GM08714 (cell line): ENCODE measurements at regions not wholly inside any gene's neighbourhood (a gene's known extent, or its start where the extent isn't known, plus 50 kb on each side); places are given as distances from the start of the nearest gene placed in this dataset.

ENCODE experiments used
- H3K4me3 ChIP-seq: fragments of 200-500 bp; sonication (Bioruptor generic); 2 replicates; pipeline ENCODE4 v1.5.1; 2014; ENCODE audit warnings: mild to moderate bottlenecking, low read length, inconsistent platforms
- ZNF274 ChIP-seq: IDR thresholded peaks from 2 replicates; pipeline ENCODE4 v1.6.1; 2012; ENCODE audit warnings: mild to moderate bottlenecking, low read depth, low read length

DNA sequence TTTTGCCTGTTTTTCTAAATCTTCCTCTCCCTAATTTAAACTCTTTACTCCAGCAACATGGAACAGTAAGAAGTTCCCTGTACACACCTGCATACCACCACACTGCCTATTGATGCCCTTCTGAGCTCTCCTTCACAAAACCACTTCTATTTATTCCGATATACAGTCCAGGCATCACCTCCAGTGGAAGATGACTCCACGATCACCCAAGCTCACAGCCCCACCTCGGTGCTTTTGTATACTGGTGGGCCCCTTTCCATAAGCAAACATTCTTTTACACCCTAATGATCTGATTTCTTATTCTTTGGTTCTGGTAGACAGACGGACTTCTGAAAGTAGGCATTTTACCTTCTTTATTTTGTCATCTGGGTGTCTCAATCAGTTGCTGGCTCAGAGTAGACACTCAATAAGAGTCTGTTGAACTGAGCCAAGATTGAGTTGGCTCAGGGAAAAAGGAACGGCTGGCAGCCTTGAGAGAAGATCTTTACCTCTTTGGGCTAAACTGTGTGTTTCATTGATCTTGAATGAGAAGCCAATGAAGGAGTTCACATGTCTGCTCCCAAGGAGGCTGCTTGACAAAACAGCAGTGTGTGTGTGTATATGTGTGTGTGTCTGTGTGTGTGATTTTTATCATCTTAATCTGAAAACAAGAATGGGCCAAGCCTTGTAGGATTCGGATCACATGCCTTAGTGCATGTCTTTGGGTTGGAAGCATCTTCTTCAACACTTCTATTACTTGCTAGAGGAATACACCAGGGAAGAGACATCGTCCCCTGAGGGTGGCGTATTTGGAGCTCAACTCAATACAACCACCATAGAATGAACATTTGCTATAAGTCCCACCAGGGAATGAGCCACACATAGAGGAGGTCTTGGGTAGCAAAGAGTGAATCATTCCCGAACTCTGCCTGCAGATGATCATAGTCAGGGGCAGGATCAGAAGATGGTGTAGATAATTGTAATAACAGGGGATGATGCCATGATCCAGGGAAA lies 341.8 kb downstream of the CYRIA start:
- TF ChIP-seq ZNF274 = no peak
- no peak overlapping the region for H3K4me3 ChIP-seq

- no peak overlapping the region for H3K4me3 ChIP-seq
- no peak for TF ChIP-seq ZNF274
These were observed 342.5 kb downstream of the CYRIA start for GRCh38 chr2:16323126-16323520.

DNA sequence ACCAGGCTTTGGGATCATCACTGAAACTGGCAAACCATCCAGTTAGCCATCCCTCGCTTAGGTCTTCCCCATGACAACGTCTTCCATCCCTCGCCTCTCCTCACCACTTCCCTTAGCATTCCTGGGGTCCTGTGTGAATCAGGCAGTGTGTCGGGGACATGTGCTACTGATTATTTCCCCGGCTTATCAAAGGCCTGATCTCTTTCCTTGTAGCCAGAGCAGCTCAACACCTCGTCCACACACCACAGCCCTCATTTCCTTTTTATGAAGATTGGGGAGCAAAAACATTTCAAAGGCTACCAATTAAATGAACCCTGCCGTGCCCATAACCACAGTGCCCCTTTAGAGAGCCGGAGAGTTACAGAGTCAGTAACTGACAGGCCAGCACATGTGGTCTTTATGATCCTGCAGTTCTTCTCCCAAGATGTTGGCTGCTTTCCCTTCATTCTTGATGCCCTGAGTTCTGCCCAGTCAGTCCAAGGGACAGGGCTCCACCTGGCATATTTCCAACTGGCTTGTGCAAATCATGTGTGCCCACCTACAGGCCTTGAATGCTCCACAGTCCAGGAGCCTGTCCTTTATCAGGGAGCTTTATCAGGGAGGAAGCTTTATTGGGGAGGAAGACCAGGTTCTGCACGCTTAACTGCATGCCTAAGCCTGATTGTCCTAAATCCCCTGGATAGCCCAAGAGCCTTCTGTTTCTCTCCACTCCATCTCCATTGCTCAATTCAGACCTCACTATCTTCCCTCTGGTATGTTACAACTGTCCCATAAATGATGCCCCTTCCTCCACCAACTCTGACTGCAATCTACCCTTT lies 343.1 kb downstream of the CYRIA start:
- no peak overlapping the region for H3K4me3 ChIP-seq
- TF ChIP-seq ZNF274 = no peak

- no peak overlapping the region for H3K4me3 ChIP-seq
- TF ChIP-seq ZNF274 = no peak
These were observed 343.8 kb downstream of the CYRIA start for GRCh38 chr2:16321872-16322271.

DNA sequence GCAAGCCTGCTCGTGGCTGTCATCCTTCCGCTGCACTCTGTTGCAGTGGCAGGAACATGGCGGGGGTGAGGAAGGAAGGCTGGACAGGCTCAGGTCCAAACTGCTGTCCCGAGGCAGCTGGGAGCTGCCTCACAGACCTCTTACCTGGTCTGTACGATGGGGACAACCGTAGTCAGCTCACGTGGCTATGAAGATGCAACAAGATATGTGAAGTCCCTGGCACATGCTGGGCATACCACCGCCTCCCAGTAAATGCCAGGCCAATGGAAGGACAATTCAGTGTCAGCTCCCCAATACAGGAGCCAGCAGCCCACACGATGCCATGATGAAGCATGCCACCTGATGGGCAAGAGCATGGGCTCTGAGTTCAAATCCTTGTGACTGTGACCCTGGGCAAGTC lies 344.4 kb downstream of the CYRIA start:
- H3K4me3 ChIP-seq = no peak overlapping the region
- no peak for TF ChIP-seq ZNF274

- TF ChIP-seq ZNF274 = no peak
- no peak overlapping the region for H3K4me3 ChIP-seq
These were observed 344.9 kb downstream of the CYRIA start for GRCh38 chr2:16320716-16321115.

GRCh38 chr2:16319551-16320121 lies 346.0 kb downstream of the CYRIA start:
- no peak for TF ChIP-seq ZNF274
- H3K4me3 ChIP-seq = no peak overlapping the region

GRCh38 chr2:16318474-16319195 lies 347.0 kb downstream of the CYRIA start:
- TF ChIP-seq ZNF274 = no peak
- H3K4me3 ChIP-seq = no peak overlapping the region

DNA sequence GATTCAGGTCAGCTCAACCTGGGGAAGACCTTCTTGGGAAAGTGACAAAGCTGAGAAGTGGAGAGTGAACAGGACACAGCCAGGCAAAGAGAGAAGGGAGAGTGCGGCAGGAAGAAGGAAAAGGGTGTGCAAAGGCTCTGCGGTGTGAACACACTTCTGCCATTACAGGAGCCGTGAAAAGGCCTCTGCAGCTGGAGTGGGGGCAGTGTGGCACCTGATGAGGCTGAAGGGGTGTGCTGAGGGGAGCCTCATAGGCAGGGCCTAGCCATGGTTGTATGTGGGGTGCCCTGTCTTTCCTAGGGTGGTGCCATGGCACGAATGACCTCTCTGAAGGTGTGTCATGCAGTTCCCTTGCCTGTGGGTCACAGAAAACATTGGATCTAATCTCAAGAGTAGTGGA lies 347.6 kb downstream of the CYRIA start:
- H3K4me3 ChIP-seq = no peak overlapping the region

GRCh38 chr2:16317211-16317830 lies 348.3 kb downstream of the CYRIA start:
- no peak overlapping the region for H3K4me3 ChIP-seq
- no peak for TF ChIP-seq ZNF274

More for the DNA sequence above, 347.6 kb downstream of the CYRIA start:
- no peak for TF ChIP-seq ZNF274

DNA sequence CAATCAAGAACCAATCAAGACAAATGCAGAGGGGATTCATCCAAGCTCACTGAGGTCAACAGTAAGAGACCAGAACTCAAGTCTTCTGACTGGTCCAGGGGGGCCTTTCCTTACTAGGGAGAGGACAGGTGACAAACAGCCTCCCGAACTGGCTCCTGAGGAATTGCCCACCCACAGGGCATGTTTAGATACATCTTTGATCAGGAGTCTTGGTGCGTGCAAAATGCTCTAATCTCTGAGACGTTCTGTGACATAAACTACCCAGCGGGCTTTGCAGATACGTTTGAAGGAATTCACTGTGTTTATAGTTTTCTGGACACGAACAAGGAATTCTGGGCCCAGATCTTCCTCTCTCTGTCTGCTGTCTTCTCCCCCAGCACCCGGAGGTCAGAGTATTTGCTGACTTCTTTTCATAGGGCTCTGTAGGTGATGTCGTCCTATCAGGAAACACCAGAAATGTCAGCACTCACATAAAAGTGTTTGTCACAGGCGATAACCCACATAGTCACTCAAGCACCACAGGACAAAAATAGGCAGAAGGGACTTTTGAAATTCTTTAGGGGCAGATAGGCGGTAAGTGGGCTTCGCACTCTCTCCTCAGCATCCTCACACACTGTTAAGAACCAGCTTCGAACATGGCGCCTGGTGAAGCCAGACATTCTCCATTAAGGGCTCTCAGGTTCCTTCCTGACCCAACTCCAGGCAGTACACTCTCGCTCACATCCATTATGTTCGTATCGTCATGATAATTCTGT lies 349.0 kb downstream of the CYRIA start:
- no peak for TF ChIP-seq ZNF274
- H3K4me3 ChIP-seq = no peak overlapping the region

DNA sequence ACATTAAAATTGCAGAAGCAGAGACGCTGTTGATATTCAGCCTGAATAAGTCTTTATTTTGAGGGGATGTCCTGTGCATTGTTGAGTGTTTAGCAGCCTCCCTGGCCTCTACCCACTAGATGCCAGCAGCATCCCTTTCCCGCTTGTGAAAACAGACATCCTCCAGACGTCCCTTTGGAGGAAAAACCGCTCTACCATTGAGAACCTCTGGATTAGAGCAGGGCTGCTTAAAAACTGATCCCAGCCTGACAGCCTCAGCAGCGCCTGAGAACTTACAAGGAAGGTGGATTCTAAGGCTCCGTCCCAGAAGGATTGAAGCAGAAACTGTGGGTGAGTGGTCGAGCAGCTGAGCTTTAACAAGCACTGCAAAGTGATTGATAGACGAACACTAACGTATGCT lies 349.7 kb downstream of the CYRIA start:
- no peak for TF ChIP-seq ZNF274
- no peak overlapping the region for H3K4me3 ChIP-seq

- TF ChIP-seq ZNF274 = no peak
- H3K4me3 ChIP-seq = no peak overlapping the region
These were observed 350.2 kb downstream of the CYRIA start for GRCh38 chr2:16315458-16315835.
